Heart left ventricle (tissue), 13 donors: ENCODE measurements at regions not wholly inside any gene's neighbourhood (a gene's known extent, or its start where the extent isn't known, plus 50 kb on each side); places are given as distances from the start of the nearest gene placed in this dataset.

Source experiments
- CTCF ChIP-seq, 12 donors: fragments of 200-600 bp; sonication (generic) in 4 of 12; IDR thresholded peaks; one replicate each; pipeline versions ENCODE4 v1.5.0 to v1.8.0; 2018 to 2022; ENCODE audit warnings: antibody characterized with exemption in 12 of 12, mild to moderate bottlenecking in 5 of 12
- POLR2A ChIP-seq, 2 donors: fragments of 450-650 bp; IDR thresholded peaks; one replicate each; pipeline ENCODE4 v1.6.1; 2017; ENCODE audit warnings: antibody characterized with exemption in 2 of 2, mild to moderate bottlenecking in 2 of 2, moderate library complexity in 2 of 2
- donor health status: ischemic (EF 13 %, LVEDD 7.1; RV severe dilation, severe dysfunction).
- donor health status: DM: no; HTN: yes; CAD: no.
- donor health status: DM: no; HTN: no; CAD: no.
- donor health status: ischemic (EF 25% LVEDD 6.9; RV normal size, moderate dysfunction).
- donor health status: ischemic (EF 25% LVEDD 5.7; RV mildly dilated, moderate dysfunction).
- donor health status: ischemic (EF 35%, LVEDD 5.7; RV mildly dilated, moderate dysfunction).
- donor health status: nonischemic (EF 11% LVEDD 7.7; RV severe dilation, severe dysfunction).
- donor health status: DM: yes; HTN: yes; CAD: no.
- donor health status: PGD.
- donor health status: ischemic (EF 29% LVEDD 5.4; RV normal size, mild dysfunction).
- donor health status: nonischemic (EF 23%, LVEDD 6.1; RV moderate dilation, normal function).

- no peak for TF ChIP-seq CTCF (IDR thresholded peaks at IDR 0.05)
- no peak for TF ChIP-seq POLR2A (IDR thresholded peaks at IDR 0.05)
Measured at GRCh38 chr21:34196996-34197395, 123.6 kb downstream of the MRPS6 start.
